ENCODE measurements at regions not wholly inside any gene's neighbourhood (a gene's known extent, or its start where the extent isn't known, plus 50 kb on each side); places are given as distances from the start of the nearest gene placed in this dataset.

DNA sequence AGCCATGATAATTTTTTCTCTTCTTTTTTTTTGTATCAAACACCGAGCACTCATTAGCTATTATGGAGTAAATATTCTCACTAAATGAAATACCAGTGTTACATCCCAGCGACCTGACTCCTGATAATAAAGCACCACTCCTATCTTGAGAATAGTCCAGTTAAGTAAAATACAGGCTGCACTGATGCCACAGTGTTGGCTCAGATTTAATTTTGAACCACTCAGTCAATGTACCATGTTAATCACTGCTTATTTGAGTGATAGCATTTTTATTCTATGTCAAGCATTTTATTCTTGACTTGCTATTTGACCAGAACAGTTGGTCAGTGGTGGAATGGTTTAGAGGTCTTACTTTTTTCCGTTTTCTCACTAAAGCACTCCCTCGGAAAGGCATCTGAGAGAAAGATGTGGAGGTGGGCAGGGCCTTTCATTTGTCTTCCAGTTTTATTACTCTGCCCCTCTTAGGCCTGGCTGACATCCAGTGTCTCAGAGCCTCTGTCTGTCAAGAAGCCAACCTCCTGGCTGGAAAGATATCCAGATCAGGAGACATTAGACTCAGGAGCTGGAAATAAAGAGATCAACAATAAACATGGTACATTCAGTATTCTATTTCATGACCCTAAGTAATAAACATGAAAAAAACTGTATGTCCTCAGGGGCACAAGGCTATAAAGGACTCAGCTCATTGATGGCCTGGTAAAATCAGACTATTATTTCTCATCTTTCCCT lies 457.8 kb downstream of the EPM2A start:
- Mint-ChIP-seq H3K4me3 (ENCODE audit: unreplicated experiment) (no peak overlapping the region), H3K27me3 (ENCODE audit: insufficient read depth, unreplicated experiment) (no peaks in the 10 kb centered on the region), H3K27ac (ENCODE audit: unreplicated experiment) (no peak overlapping the region), H3K9me3 (ENCODE audit: unreplicated experiment) (no peaks in the 10 kb centered on the region), H3K36me3 (ENCODE audit: insufficient read depth, unreplicated experiment) (no peaks in the 10 kb centered on the region), H3K4me1 (ENCODE audit: low read depth, unreplicated experiment) (peaks cover 9% of the 10 kb centered on the region)
- Histone ChIP-seq H3K4me1 (peaks cover 2% of the 10 kb centered on the region), H3K9me3 (no peaks in the 10 kb centered on the region), H3K36me3 (ENCODE audit: control insufficient read depth, insufficient read depth, low read length) (no peaks in the 10 kb centered on the region), H3K4me3 (ENCODE audit: low read depth, low read length) (no peak overlapping the region), H3K27me3 (replicated peaks; ENCODE audit: control insufficient read depth, insufficient read depth, low read length) (no peaks in the 10 kb centered on the region)
- DNase-seq, result no peak
- CTCF ChIA-PET, result no interaction called here
- intact Hi-C loops (cut with micrococcal nuclease; ENCODE audit: unreplicated experiment), result no loop called here
- TF ChIP-seq, protein P1, sequence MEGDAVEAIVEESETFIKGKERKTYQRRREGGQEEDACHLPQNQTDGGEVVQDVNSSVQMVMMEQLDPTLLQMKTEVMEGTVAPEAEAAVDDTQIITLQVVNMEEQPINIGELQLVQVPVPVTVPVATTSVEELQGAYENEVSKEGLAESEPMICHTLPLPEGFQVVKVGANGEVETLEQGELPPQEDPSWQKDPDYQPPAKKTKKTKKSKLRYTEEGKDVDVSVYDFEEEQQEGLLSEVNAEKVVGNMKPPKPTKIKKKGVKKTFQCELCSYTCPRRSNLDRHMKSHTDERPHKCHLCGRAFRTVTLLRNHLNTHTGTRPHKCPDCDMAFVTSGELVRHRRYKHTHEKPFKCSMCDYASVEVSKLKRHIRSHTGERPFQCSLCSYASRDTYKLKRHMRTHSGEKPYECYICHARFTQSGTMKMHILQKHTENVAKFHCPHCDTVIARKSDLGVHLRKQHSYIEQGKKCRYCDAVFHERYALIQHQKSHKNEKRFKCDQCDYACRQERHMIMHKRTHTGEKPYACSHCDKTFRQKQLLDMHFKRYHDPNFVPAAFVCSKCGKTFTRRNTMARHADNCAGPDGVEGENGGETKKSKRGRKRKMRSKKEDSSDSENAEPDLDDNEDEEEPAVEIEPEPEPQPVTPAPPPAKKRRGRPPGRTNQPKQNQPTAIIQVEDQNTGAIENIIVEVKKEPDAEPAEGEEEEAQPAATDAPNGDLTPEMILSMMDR (IDR thresholded peaks at IDR 0.05; ENCODE audit: insufficient read depth in 1 of 2, low read depth in 1 of 2, low read length in 1 of 2, severe bottlenecking in 1 of 2, unreplicated experiment in 1 of 2), result no peak
- no TSS peak for BruUV-seq (replicated peaks)
- POLR2A ChIA-PET, result no interaction called here

DNA sequence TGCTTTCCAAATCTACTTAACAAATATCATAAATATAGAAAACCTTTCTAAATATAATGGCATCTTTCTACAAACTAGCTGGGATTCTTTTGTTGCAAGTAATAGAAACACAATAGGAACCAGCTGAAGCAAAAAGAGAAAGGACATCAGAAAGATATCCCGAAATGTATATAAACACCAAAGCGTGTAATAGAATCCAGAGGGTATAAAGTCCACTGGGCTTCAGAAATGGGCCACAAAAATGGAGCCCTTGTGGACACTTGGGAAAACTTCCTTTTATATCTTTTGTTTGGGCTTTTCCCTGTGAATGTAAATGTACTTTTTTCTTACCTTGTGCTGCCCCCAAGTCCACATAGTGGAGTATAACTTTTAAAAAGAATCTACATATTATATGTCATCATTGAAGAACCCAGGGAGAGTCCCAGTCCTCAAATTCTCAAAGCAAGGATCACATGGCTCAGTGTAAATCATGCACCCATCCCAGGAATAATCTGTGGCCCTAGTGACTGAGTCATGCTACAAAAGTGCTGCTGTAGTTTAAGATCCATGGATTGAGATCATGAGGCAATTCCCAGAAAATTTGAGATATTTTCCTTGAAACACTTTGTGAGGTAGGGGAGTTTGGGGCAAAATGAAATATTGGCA lies 457.0 kb downstream of the EPM2A start:
- Mint-ChIP-seq H3K4me3 (ENCODE audit: unreplicated experiment) (no peak overlapping the region), H3K4me1 (ENCODE audit: low read depth, unreplicated experiment) (peaks cover 4% of the 10 kb centered on the region), H3K27ac (ENCODE audit: unreplicated experiment) (no peak overlapping the region), H3K36me3 (ENCODE audit: insufficient read depth, unreplicated experiment) (no peaks in the 10 kb centered on the region), H3K27me3 (ENCODE audit: insufficient read depth, unreplicated experiment) (no peaks in the 10 kb centered on the region), H3K9me3 (ENCODE audit: unreplicated experiment) (no peaks in the 10 kb centered on the region)
- TF ChIP-seq, protein P1 (IDR thresholded peaks at IDR 0.05; ENCODE audit: insufficient read depth in 1 of 2, low read depth in 1 of 2, low read length in 1 of 2, severe bottlenecking in 1 of 2, unreplicated experiment in 1 of 2), result no peak
- POLR2A ChIA-PET, result no interaction called here
- intact Hi-C loops (cut with micrococcal nuclease; ENCODE audit: unreplicated experiment), result no loop called here
- H3K4me1 ChIP-seq, result peaks cover 5% of the 10 kb centered on the region
- H3K4me3 ChIP-seq (ENCODE audit: low read depth, low read length), result no peak overlapping the region
- H3K27me3 ChIP-seq (replicated peaks; ENCODE audit: control insufficient read depth, insufficient read depth, low read length), result no peaks in the 10 kb centered on the region
- no peaks in the 10 kb centered on the region for H3K36me3 ChIP-seq (ENCODE audit: control insufficient read depth, insufficient read depth, low read length)
- CTCF ChIA-PET, result no interaction called here
- no peak for DNase-seq
- H3K9me3 ChIP-seq, result no peaks in the 10 kb centered on the region
- no TSS peak for BruUV-seq (replicated peaks)

GRCh38 chr6:145279551-145279950 lies 455.8 kb downstream of the EPM2A start:
- Mint-ChIP-seq H3K4me3 (ENCODE audit: unreplicated experiment) (no peak overlapping the region), H3K27ac (ENCODE audit: unreplicated experiment) (no peak overlapping the region), H3K36me3 (ENCODE audit: insufficient read depth, unreplicated experiment) (no peaks in the 10 kb centered on the region), H3K9me3 (ENCODE audit: unreplicated experiment) (no peaks in the 10 kb centered on the region), H3K27me3 (ENCODE audit: insufficient read depth, unreplicated experiment) (no peaks in the 10 kb centered on the region), H3K4me1 (ENCODE audit: low read depth, unreplicated experiment) (peaks cover 4% of the 10 kb centered on the region)
- Histone ChIP-seq H3K4me1 (peaks cover 9% of the 10 kb centered on the region), H3K27me3 (replicated peaks; ENCODE audit: control insufficient read depth, insufficient read depth, low read length) (no peaks in the 10 kb centered on the region), H3K9me3 (no peaks in the 10 kb centered on the region), H3K36me3 (ENCODE audit: control insufficient read depth, insufficient read depth, low read length) (no peaks in the 10 kb centered on the region), H3K4me3 (ENCODE audit: low read depth, low read length) (no peak overlapping the region)
- BruUV-seq (replicated peaks), result no TSS peak
- DNase-seq, result no peak
- ChIA-PET POLR2A (no interaction called here), CTCF (no interaction called here)
- TF ChIP-seq, protein P1 (IDR thresholded peaks at IDR 0.05; ENCODE audit: insufficient read depth in 1 of 2, low read depth in 1 of 2, low read length in 1 of 2, severe bottlenecking in 1 of 2, unreplicated experiment in 1 of 2), result no peak
- intact Hi-C loops (cut with micrococcal nuclease; ENCODE audit: unreplicated experiment), result no loop called here
